ENCODE measurements at regions not wholly inside any gene's neighbourhood (a gene's known extent, or its start where the extent isn't known, plus 50 kb on each side); places are given as distances from the start of the nearest gene placed in this dataset.

GRCh38 chr18:10399465-10399864, 55.0 kb upstream of the APCDD1 start:
- DNase-seq, result no peak
- no peak for ATAC-seq (replicated peaks in 1 of 2)
- Mint-ChIP-seq H3K4me1 (ENCODE audit: low read depth) (no peaks in the 10 kb centered on the region), H3K27ac (no peak overlapping the region), H3K27me3 (ENCODE audit: low read depth) (peaks cover 19% of the 10 kb centered on the region), H3K9me3 (no peaks in the 10 kb centered on the region), H3K4me3 (no peak overlapping the region), H3K36me3 (ENCODE audit: insufficient read depth in 2 of 2) (no peaks in the 10 kb centered on the region)

GRCh38 chr18:10400534-10401307, 53.7 kb upstream of the APCDD1 start:
- Mint-ChIP-seq H3K9me3 (no peaks in the 10 kb centered on the region), H3K4me3 (no peak overlapping the region), H3K4me1 (ENCODE audit: low read depth) (no peaks in the 10 kb centered on the region), H3K36me3 (ENCODE audit: insufficient read depth in 2 of 2) (no peaks in the 10 kb centered on the region), H3K27ac (no peak overlapping the region), H3K27me3 (ENCODE audit: low read depth) (peaks cover 25% of the 10 kb centered on the region)
- ATAC-seq (replicated peaks in 1 of 2) (no peak), DNase-seq (no peak)

- peaks cover 25% of the 10 kb centered on the region for H3K27me3 Mint-ChIP-seq (ENCODE audit: low read depth)
- H3K4me3 Mint-ChIP-seq, result no peak overlapping the region
- no peaks in the 10 kb centered on the region for H3K9me3 Mint-ChIP-seq
- no peak overlapping the region for H3K27ac Mint-ChIP-seq
- H3K4me1 Mint-ChIP-seq (ENCODE audit: low read depth), result no peaks in the 10 kb centered on the region
- ATAC-seq (replicated peaks in 1 of 2), result no peak
- no peaks in the 10 kb centered on the region for H3K36me3 Mint-ChIP-seq (ENCODE audit: insufficient read depth in 2 of 2)
- no peak for DNase-seq
These were observed 52.9 kb upstream of the APCDD1 start for GRCh38 chr18:10401521-10401920.

- ATAC-seq (replicated peaks in 1 of 2) (no peak), DNase-seq (no peak)
- H3K36me3 Mint-ChIP-seq (ENCODE audit: insufficient read depth in 2 of 2), result no peaks in the 10 kb centered on the region
- peaks cover 25% of the 10 kb centered on the region for H3K27me3 Mint-ChIP-seq (ENCODE audit: low read depth)
- H3K27ac Mint-ChIP-seq, result no peak overlapping the region
- H3K4me1 Mint-ChIP-seq (ENCODE audit: low read depth), result no peaks in the 10 kb centered on the region
- H3K9me3 Mint-ChIP-seq, result no peaks in the 10 kb centered on the region
- no peak overlapping the region for H3K4me3 Mint-ChIP-seq
These were observed 52.5 kb upstream of the APCDD1 start for GRCh38 chr18:10401930-10402329.

GRCh38 chr18:10402871-10403559, 51.4 kb upstream of the APCDD1 start:
- Mint-ChIP-seq H3K27ac (no peak overlapping the region), H3K36me3 (ENCODE audit: insufficient read depth in 2 of 2) (no peaks in the 10 kb centered on the region), H3K9me3 (no peaks in the 10 kb centered on the region), H3K4me3 (no peak overlapping the region), H3K27me3 (ENCODE audit: low read depth) (peaks cover 25% of the 10 kb centered on the region), H3K4me1 (ENCODE audit: low read depth) (no peaks in the 10 kb centered on the region)
- DNase-seq (no peak), ATAC-seq (replicated peaks in 1 of 2) (no peak)

- H3K27me3 Mint-ChIP-seq (ENCODE audit: low read depth), result peaks cover 25% of the 10 kb centered on the region
- H3K27ac Mint-ChIP-seq, result no peak overlapping the region
- H3K36me3 Mint-ChIP-seq (ENCODE audit: insufficient read depth in 2 of 2), result no peaks in the 10 kb centered on the region
- H3K9me3 Mint-ChIP-seq, result no peaks in the 10 kb centered on the region
- no peaks in the 10 kb centered on the region for H3K4me1 Mint-ChIP-seq (ENCODE audit: low read depth)
- ATAC-seq (replicated peaks in 1 of 2) (no peak), DNase-seq (no peak)
- H3K4me3 Mint-ChIP-seq, result no peak overlapping the region
These were observed 50.7 kb upstream of the APCDD1 start for GRCh38 chr18:10403708-10404107.

GRCh38 chr18:10404168-10404567, 50.3 kb upstream of the APCDD1 start:
- DNase-seq (no peak), ATAC-seq (replicated peaks in 1 of 2) (no peak)
- Mint-ChIP-seq H3K4me1 (ENCODE audit: low read depth) (no peaks in the 10 kb centered on the region), H3K4me3 (no peak overlapping the region), H3K36me3 (ENCODE audit: insufficient read depth in 2 of 2) (no peaks in the 10 kb centered on the region), H3K27me3 (ENCODE audit: low read depth) (peaks cover 25% of the 10 kb centered on the region), H3K9me3 (no peaks in the 10 kb centered on the region), H3K27ac (no peak overlapping the region)

Data from activated T-cell treated with anti-CD3 and anti-CD28 coated beads, Interleukin-2, amount 50 U/mL, for 72 hours (primary cell).